B cell (primary cell): ENCODE measurements at regions not wholly inside any gene's neighbourhood (a gene's known extent, or its start where the extent isn't known, plus 50 kb on each side); places are given as distances from the start of the nearest gene placed in this dataset.

Experiments used
- ATAC-seq: fragments of 200-7000 bp; cut with Tn5 transposase; one replicate; pipeline ENCODE4 v1.10.0; 2021; ENCODE audit warnings: low read depth, mild to moderate bottlenecking, moderate number of reproducible peaks, moderate library complexity
- CTCF ChIA-PET: fragments of 350-600 bp; sonication (Branson Sonifier 250); formaldehyde crosslinking; loops from one replicate; lab custom pipeline; 2021; ENCODE audit warnings: antibody characterized with exemption, inconsistent platforms; lab: Charles Lee
- POLR2A ChIA-PET: fragments of 350-600 bp; sonication (Branson Sonifier 250); formaldehyde crosslinking; loops from one replicate; lab custom pipeline; 2021; ENCODE audit warnings: antibody characterized with exemption; lab: Charles Lee
- DNase-seq: peaks from one replicate; pipeline ENCODE4 v3.0.0; 2013
- H2AFZ ChIP-seq: 2 replicates; pipeline ENCODE4 v1.6.1; 2012; ENCODE audit warnings: mild to moderate bottlenecking, low read depth, low read length; ENCODE audit not compliant: insufficient read depth, poor library complexity, severe bottlenecking
- H3K27ac ChIP-seq, 2 donors: 1 replicate in 1 of 2; 2 replicates in 1 of 2; pipeline ENCODE4 v1.5.1; 2012 to 2013; ENCODE audit warnings: low read length in 2 of 2, mild to moderate bottlenecking in 2 of 2, moderate library complexity in 1 of 2
- H3K27me3 ChIP-seq, 4 experiments: fragments of 200-600 bp in 1 of 4; sonication (generic) in 1 of 4; replicated peaks in 1 of 4; 1 replicate in 2 of 4; 2 replicates in 2 of 4; pipeline versions ENCODE4 v1.6.1 to v1.7.0; 2013 to 2016; ENCODE audit warnings: low read length in 3 of 4, mild to moderate bottlenecking in 2 of 4, mixed read lengths in 1 of 4, moderate library complexity in 1 of 4; ENCODE audit not compliant: insufficient read depth in 4 of 4, control insufficient read depth in 3 of 4; ENCODE audit errors: control extremely low read depth in 1 of 4
- H3K36me3 ChIP-seq, 2 experiments: replicated peaks in 1 of 2; 1 replicate in 1 of 2; 2 replicates in 1 of 2; pipeline versions ENCODE4 v1.6.1 to v1.7.1; 2013; ENCODE audit warnings: low read length in 1 of 2; ENCODE audit not compliant: insufficient read depth in 2 of 2, control insufficient read depth in 1 of 2; ENCODE audit errors: control extremely low read depth in 1 of 2, extremely low read depth in 1 of 2
- H3K4me1 ChIP-seq, 2 donors: fragments of 200-600 bp in 1 of 2; sonication (generic) in 1 of 2; 1 replicate in 1 of 2; 2 replicates in 1 of 2; pipeline versions ENCODE4 v1.5.1 to v1.6.1; 2013 to 2017; ENCODE audit warnings: low read length in 2 of 2; ENCODE audit not compliant: control insufficient read depth in 2 of 2, insufficient read depth in 2 of 2
- H3K4me2 ChIP-seq: replicated peaks from 2 replicates; pipeline ENCODE3; 2012; ENCODE audit warnings: mild to moderate bottlenecking, low read depth, low read length; ENCODE audit not compliant: poor library complexity, severe bottlenecking
- H3K4me3 ChIP-seq, 5 experiments: fragments of 200-600 bp in 1 of 5; sonication (generic) in 1 of 5; 1 replicate in 3 of 5; 2 replicates in 2 of 5; pipeline versions ENCODE4 v1.5.1 to v1.7.0; 2011 to 2016; ENCODE audit warnings: low read length in 4 of 5, mild to moderate bottlenecking in 4 of 5, low read depth in 2 of 5, control low read depth in 1 of 5, moderate library complexity in 1 of 5; ENCODE audit not compliant: insufficient read depth in 1 of 5; ENCODE audit errors: control extremely low read depth in 1 of 5, extremely low read depth in 1 of 5
- H3K79me2 ChIP-seq: fragments of 200-600 bp; sonication (generic); one replicate; pipeline ENCODE4 v1.6.0; 2016; ENCODE audit warnings: low read length; ENCODE audit not compliant: control insufficient read depth, insufficient read depth
- H3K9ac ChIP-seq: fragments of 200-600 bp; sonication (generic); 2 replicates; pipeline ENCODE4 v1.6.1; 2017; ENCODE audit warnings: mild to moderate bottlenecking, low read length, moderate library complexity
- H3K9me3 ChIP-seq, 3 donors: one replicate each; pipeline versions ENCODE4 v1.6.1 to v1.7.1; 2013; ENCODE audit warnings: low read length in 2 of 3; ENCODE audit not compliant: control insufficient read depth in 2 of 3, insufficient read depth in 1 of 3; ENCODE audit errors: control extremely low read depth in 1 of 3
- H4K20me1 ChIP-seq: 2 replicates; pipeline ENCODE4 v1.6.0; 2012; ENCODE audit warnings: mild to moderate bottlenecking, low read length; ENCODE audit not compliant: insufficient read depth, control insufficient read depth, poor library complexity, severe bottlenecking
- H3K27ac Mint-ChIP-seq: one replicate; pipeline ENCODE4 v1.8.0; 2021; ENCODE audit warnings: mixed read lengths
- H3K27me3 Mint-ChIP-seq: one replicate; pipeline ENCODE4 v1.8.0; 2021; ENCODE audit warnings: mixed read lengths
- H3K4me1 Mint-ChIP-seq: one replicate; pipeline ENCODE4 v1.8.0; 2021; ENCODE audit warnings: mixed read lengths
- H3K4me3 Mint-ChIP-seq: one replicate; pipeline ENCODE4 v1.8.0; 2021; ENCODE audit warnings: mixed read lengths
- H3K9me3 Mint-ChIP-seq: one replicate; pipeline ENCODE4 v1.8.0; 2022; ENCODE audit warnings: mixed read lengths; ENCODE audit not compliant: insufficient read depth
- EZH2 ChIP-seq: IDR thresholded peaks from 2 replicates; pipeline ENCODE4 v1.6.1; 2012; ENCODE audit warnings: borderline replicate concordance, low read depth, mild to moderate bottlenecking, moderate library complexity, low read length; ENCODE audit not compliant: insufficient read depth, poor library complexity, severe bottlenecking
- WGBS: methylation state at CpG from one replicate; pipeline ENCODE4 v1.1.5; 2013; ENCODE audit warnings: missing lambda C conversion rate; ENCODE audit not compliant: insufficient coverage; 5-methylcytosine and 5-hydroxymethylcytosine counted together
- intact Hi-C: fragments of 100-400 bp; cut with micrococcal nuclease; formaldehyde crosslinking; loops from one replicate; pipeline ENCODE4 v1.10.0; 2022
- TF ChIP-seq, protein P1 (sequence below): fragments of 200-600 bp; IDR thresholded peaks from one replicate; pipeline ENCODE4 v1.8.0; 2022; ENCODE audit warnings: antibody characterized with exemption, mild to moderate bottlenecking

DNA sequence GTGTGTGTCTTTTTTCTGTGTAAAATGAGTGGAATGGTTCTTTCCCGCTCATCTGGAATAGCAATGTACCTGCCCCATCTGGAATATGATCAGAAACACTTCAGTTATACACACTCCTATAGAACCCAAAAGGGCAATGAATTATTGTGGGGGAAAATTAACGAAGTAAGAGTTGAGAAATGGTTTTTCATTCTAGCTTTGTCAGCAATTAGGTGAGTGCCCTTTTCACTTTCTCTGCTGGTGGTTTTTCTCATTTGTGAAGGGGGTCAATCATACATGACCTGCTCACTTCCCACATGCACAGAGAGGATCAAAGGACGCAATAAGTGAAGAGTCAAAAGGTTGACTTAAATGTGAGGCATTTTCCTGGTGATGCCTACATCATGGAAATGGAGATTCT is 168.0 kb downstream of the HS3ST3B1 start:
- Histone ChIP-seq H3K9ac (no peak overlapping the region), H4K20me1 (no peaks in the 10 kb centered on the region), H3K4me2 (no peak overlapping the region), H2AFZ (no peak overlapping the region), H3K27ac (no peak overlapping the region), H3K79me2 (no peaks in the 10 kb centered on the region), H3K4me3 (no peak overlapping the region), H3K27me3 (no peaks in the 10 kb centered on the region), H3K36me3 (no peaks in the 10 kb centered on the region), H3K9me3 (peaks cover 1 to 14% (median 14%) of the 10 kb centered on the region in 3 donors), H3K4me1 (no peaks in the 10 kb centered on the region)
- Mint-ChIP-seq H3K27me3 (peaks cover 3% of the 10 kb centered on the region), H3K4me1 (no peaks in the 10 kb centered on the region), H3K9me3 (peaks cover 13% of the 10 kb centered on the region), H3K27ac (no peak overlapping the region), H3K4me3 (no peak overlapping the region)
- ATAC-seq (no peak), DNase-seq (no peak)
- TF ChIP-seq EZH2: no peak
- TF ChIP-seq, protein P1, sequence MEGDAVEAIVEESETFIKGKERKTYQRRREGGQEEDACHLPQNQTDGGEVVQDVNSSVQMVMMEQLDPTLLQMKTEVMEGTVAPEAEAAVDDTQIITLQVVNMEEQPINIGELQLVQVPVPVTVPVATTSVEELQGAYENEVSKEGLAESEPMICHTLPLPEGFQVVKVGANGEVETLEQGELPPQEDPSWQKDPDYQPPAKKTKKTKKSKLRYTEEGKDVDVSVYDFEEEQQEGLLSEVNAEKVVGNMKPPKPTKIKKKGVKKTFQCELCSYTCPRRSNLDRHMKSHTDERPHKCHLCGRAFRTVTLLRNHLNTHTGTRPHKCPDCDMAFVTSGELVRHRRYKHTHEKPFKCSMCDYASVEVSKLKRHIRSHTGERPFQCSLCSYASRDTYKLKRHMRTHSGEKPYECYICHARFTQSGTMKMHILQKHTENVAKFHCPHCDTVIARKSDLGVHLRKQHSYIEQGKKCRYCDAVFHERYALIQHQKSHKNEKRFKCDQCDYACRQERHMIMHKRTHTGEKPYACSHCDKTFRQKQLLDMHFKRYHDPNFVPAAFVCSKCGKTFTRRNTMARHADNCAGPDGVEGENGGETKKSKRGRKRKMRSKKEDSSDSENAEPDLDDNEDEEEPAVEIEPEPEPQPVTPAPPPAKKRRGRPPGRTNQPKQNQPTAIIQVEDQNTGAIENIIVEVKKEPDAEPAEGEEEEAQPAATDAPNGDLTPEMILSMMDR: no peak
- ChIA-PET CTCF (no interaction called here), POLR2A (no interaction called here)
- no CpG with 5 or more reads among the region's 3 CpGs for WGBS
- intact Hi-C loops: no loop called here

- Histone ChIP-seq H3K36me3 (no peaks in the 10 kb centered on the region), H3K79me2 (no peaks in the 10 kb centered on the region), H3K4me3 (no peak overlapping the region), H3K27me3 (peaks cover 0 to 13% (median 1%) of the 10 kb centered on the region in 4 experiments), H3K4me1 (no peaks in the 10 kb centered on the region), H3K4me2 (no peak overlapping the region), H3K9ac (no peak overlapping the region), H2AFZ (no peak overlapping the region), H4K20me1 (no peaks in the 10 kb centered on the region), H3K9me3 (peaks cover 0 to 5% (median 0%) of the 10 kb centered on the region in 3 donors), H3K27ac (no peak overlapping the region)
- CTCF ChIA-PET: no interaction called here
- peaks cover 49% of the 10 kb centered on the region for H3K27me3 Mint-ChIP-seq
- H3K4me1 Mint-ChIP-seq: no peaks in the 10 kb centered on the region
- POLR2A ChIA-PET: no interaction called here
- intact Hi-C loops: no loop called here
- TF ChIP-seq EZH2: no peak
- TF ChIP-seq, protein P1: no peak
- H3K4me3 Mint-ChIP-seq: no peak overlapping the region
- no peak for DNase-seq
- no peak for ATAC-seq
- no peaks in the 10 kb centered on the region for H3K9me3 Mint-ChIP-seq
- WGBS: 96% methylated on average over 4 of the region's 4 CpGs
- H3K27ac Mint-ChIP-seq: no peak overlapping the region
Measured at GRCh38 chr17:14461227-14461548, 160.3 kb downstream of the HS3ST3B1 start.
